Ureter (tissue), 1 donor: ENCODE measurements at regions not wholly inside any gene's neighbourhood (a gene's known extent, or its start where the extent isn't known, plus 50 kb on each side); places are given as distances from the start of the nearest gene placed in this dataset.

Experiments
- DNase-seq: peaks from one replicate; pipeline ENCODE4 v3.0.0-alpha.2; 2020; ENCODE audit warnings: low spot score
- donor health status: DM: yes; HTN: yes; CAD: no.

- DNase-seq = no peak
Measured at GRCh38 chr4:33162122-33162521, 2442.0 kb downstream of the PCDH7 start.

DNA sequence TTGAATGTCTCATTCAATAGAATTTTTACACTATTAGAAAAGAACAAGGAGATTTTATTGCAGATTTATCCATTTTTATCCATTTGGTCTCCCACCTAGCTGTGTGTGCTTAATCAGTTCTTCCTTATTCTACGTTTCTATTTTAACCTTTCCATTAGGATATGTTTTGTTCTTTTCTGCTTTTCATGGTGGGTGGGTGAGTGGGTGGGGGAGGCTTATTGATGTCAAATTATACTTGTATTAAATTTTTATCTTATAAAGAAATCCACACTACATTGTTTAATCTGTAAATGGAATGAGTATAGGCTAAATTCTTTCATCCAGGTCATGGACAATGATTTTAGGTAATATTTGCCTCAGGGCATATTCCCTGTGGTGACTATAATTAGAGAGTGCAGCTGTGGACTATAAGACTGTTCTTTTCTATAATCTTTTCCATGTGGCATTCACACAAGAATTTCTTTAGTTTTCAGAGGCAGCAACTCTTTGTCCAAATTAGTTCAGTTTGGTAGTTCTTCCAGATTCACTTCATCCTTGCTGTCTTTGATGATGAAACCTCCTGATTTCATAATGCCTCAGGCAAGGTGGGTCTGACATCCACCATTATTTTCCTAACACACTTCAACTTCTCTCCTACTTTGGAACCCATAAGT, 2451.8 kb downstream of the PCDH7 start:
- no peak for DNase-seq

GRCh38 chr4:33176566-33176965, 2456.4 kb downstream of the PCDH7 start:
- DNase-seq = no peak

DNA sequence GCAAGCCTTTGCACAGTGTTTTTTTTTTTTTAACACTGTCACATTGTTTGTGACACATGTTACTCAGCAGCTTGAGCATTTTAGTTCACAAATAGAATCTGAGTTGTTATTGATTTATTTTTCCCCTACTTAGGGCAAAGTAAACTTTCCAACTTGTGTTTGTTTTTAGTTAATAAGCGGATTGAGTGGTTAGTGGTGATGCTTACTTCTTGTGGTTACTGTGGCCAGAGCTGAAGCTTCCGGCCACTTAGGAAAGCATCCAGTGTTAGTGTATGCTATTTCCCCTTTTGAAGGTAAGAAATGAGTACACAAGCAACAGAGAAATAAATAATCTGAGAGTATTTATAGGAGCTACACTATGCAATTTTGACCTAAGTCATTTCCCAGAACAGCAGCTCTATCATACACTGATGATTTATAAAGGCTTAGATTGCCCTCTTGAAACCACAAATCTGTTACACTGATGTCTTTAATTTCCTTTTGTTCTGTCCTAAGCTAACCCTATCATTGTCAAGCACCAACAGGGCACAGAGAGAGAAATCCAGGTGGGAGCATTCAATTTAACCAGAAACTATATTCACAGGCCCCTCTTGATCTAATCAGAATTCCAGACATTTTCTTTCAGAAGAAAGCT, 2464.6 kb downstream of the PCDH7 start:
- no peak for DNase-seq

GRCh38 chr4:33187035-33187434, 2466.9 kb downstream of the PCDH7 start:
- DNase-seq = no peak

DNA sequence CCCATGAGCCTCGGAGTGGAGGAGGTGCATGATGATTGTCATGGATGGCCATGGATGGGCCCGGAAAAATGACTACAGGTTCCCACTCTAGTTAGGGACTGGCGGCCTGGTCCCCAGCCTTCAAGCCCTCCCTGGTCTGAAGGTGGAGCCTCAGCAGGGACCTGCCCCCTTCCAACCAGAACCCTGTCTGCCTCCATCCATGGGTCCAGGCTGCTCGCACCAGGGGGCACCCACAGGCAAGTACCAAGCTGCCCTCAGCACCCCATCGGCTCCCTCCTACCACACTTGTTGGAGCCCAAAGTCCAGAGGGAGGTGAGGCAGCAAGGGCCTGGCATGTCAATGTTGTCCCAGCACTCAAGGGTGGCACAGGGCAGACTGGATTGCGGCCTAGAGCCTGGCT, 2468.6 kb downstream of the PCDH7 start:
- no peak for DNase-seq

DNA sequence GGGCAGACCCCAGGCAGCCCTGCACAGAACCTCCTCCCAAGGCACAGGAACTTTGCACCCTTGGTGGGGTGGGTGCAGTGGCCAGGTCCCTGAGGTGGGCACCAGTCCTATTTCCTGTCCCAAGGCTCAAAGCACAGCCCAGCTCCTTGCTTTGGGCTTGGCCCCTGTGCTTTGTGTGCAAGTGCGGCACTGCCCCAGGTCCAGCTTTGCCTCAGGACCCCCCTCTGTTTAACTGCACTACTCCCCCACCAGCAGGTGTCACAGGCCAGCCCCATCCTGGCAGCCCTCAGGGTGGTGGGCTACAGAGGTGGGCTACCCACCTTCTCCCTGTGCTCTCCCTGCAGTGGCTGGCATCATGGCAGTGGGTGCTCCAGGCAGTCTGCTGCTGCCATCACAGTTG, 2469.0 kb downstream of the PCDH7 start:
- DNase-seq = no peak

DNA sequence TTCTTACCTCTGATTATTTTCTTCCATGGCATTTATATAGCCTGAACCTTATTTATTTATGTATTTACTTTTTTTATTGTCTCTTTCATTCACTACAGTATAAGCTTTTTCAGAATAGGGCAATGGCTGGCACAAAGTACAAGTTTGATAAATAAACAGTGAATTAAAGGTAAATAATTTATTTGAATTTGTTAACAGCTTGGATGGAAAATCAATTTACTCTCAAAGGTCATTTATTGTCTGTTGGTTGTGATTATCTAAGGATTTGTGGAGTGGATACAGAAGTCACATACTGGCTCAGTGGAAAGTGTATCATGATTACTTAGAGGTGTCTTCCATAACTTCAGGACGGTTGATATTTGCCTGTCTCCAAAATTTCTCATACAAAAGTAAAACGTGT, 2472.9 kb downstream of the PCDH7 start:
- DNase-seq = no peak

- no peak for DNase-seq
Measured at GRCh38 chr4:33200377-33200776, 2480.2 kb downstream of the PCDH7 start.

- DNase-seq = no peak
Measured at GRCh38 chr4:33218238-33218637, 2498.1 kb downstream of the PCDH7 start.

DNA sequence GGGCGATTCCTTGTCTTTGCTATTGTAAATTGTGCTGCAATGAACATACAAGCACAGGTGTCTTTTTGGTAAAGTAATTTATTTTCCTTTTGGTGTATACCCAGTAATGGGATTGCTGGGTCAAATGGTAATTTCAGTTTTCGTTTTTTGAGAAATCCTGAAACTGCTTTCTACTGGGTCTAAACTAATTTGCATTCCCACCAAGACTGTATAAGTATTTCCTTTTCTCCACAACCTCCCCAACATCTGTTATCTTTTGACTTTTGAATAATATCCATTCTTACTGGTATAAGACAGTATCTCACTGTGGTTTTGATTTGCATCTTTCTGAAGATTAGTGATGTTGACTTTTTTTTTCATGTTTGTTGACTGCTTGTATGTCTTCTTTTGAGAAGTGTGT, 2506.0 kb downstream of the PCDH7 start:
- no peak for DNase-seq

DNA sequence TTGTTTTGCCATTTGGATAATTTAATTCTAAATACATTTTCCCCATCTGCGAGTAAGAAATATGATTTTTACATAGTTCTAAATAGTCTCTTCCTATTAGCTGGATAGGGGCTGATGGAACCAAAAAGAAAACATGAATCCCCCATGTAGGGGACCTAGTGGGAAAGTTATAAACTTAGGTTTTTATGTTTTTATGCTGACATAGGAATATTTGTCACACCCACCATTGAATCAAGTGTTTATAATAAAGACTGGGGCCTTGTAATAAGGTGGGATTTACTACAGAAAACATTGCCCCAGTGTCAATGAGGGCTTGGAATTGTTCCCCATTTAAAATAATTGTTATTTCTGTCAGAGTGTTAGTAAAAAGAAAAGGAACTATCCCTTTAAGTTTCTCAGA, 2506.6 kb downstream of the PCDH7 start:
- no peak for DNase-seq

GRCh38 chr4:33255094-33255493, 2534.9 kb downstream of the PCDH7 start:
- no peak for DNase-seq

- DNase-seq = no peak
Measured at GRCh38 chr4:33255507-33255906, 2535.3 kb downstream of the PCDH7 start.

- DNase-seq = no peak
Measured at GRCh38 chr4:33262824-33263223, 2542.7 kb downstream of the PCDH7 start.

GRCh38 chr4:33268776-33269175, 2548.6 kb downstream of the PCDH7 start:
- DNase-seq = no peak

- DNase-seq = no peak
Measured at GRCh38 chr4:33270403-33270802, 2550.2 kb downstream of the PCDH7 start.

DNA sequence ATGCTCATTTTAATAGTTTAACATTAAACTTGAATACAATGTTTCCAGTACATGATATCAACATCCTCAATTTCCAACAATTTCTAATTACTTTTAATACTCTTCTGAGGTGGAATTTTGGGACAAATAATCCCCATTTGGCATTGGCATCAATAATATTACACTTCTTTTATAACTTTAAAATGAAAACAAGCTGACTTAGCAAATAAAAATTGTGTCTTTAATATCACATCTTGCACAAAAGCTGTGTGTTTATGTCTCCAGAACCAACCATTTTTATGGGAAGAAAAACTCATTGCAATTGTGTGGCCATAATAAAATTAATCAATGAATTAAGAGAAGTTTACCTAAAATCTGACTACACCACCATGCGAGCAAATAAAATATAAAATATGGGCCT, 2552.6 kb downstream of the PCDH7 start:
- DNase-seq = no peak

- DNase-seq = no peak
Measured at GRCh38 chr4:33283818-33284217, 2563.6 kb downstream of the PCDH7 start.

GRCh38 chr4:33296876-33297455, 2576.8 kb downstream of the PCDH7 start:
- DNase-seq = no peak

- no peak for DNase-seq
Measured at GRCh38 chr4:33302321-33302720, 2582.2 kb downstream of the PCDH7 start.

GRCh38 chr4:33306131-33306530, 2586.0 kb downstream of the PCDH7 start:
- no peak for DNase-seq

GRCh38 chr4:33316033-33316432, 2595.9 kb downstream of the PCDH7 start:
- no peak for DNase-seq

- DNase-seq = no peak
Measured at GRCh38 chr4:33316578-33316977, 2596.4 kb downstream of the PCDH7 start.
